ENCODE measurements at regions not wholly inside any gene's neighbourhood (a gene's known extent, or its start where the extent isn't known, plus 50 kb on each side); places are given as distances from the start of the nearest gene placed in this dataset.

GRCh38 chr4:84051089-84051488, 448.0 kb downstream of the NKX6-1 start:
- TF ChIP-seq, protein P1, sequence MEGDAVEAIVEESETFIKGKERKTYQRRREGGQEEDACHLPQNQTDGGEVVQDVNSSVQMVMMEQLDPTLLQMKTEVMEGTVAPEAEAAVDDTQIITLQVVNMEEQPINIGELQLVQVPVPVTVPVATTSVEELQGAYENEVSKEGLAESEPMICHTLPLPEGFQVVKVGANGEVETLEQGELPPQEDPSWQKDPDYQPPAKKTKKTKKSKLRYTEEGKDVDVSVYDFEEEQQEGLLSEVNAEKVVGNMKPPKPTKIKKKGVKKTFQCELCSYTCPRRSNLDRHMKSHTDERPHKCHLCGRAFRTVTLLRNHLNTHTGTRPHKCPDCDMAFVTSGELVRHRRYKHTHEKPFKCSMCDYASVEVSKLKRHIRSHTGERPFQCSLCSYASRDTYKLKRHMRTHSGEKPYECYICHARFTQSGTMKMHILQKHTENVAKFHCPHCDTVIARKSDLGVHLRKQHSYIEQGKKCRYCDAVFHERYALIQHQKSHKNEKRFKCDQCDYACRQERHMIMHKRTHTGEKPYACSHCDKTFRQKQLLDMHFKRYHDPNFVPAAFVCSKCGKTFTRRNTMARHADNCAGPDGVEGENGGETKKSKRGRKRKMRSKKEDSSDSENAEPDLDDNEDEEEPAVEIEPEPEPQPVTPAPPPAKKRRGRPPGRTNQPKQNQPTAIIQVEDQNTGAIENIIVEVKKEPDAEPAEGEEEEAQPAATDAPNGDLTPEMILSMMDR (conservative IDR thresholded peaks at IDR 0.05; ENCODE audit: low read depth, low read length): no peak
- TF ChIP-seq EZH2 (IDR thresholded peaks at IDR 0.05; ENCODE audit: borderline replicate concordance, low read depth, low read length, poor library complexity, severe bottlenecking): no peak
